Endothelial cell of umbilical vein (primary cell): ENCODE measurements at regions not wholly inside any gene's neighbourhood (a gene's known extent, or its start where the extent isn't known, plus 50 kb on each side); places are given as distances from the start of the nearest gene placed in this dataset.

Experiments
- BruUV-seq: library from RNA; stranded (reverse); fragments of 400-500 nt; replicated peaks from 2 replicates; lab custom pipeline; 2021; lab: Mats Ljungman, UMichigan
- CTCF ChIA-PET: fragments of 300-600, 350-600 bp; sonication (Branson Sonifier 250); formaldehyde crosslinking; loops from one replicate; lab custom pipeline; 2021; ENCODE audit warnings: antibody characterized with exemption, inconsistent platforms; lab: Charles Lee
- POLR2A ChIA-PET: fragments of 300-600, 350-600 bp; sonication (Branson Sonifier 250); formaldehyde crosslinking; loops from one replicate; lab custom pipeline; 2021; ENCODE audit warnings: antibody characterized with exemption, inconsistent platforms; lab: Charles Lee
- DNase-seq: peaks from one replicate; pipeline ENCODE4 v3.0.0-alpha.2; 2011; ENCODE audit warnings: low read depth, low spot score
- FAIRE-seq: peaks from 2 replicates; lab custom pipeline; 2011; peaks lifted over from hg19 to GRCh38; lab: Jason Lieb, UNC
- H2AFZ ChIP-seq: 2 replicates; pipeline ENCODE4 v1.6.0; 2012; ENCODE audit warnings: low read depth, low read length, control low read depth, inconsistent platforms
- H3K27ac ChIP-seq: 2 replicates; pipeline ENCODE4 v1.5.1; 2011; ENCODE audit warnings: low read depth, mild to moderate bottlenecking, control low read depth, low read length, moderate library complexity; ENCODE audit not compliant: insufficient read depth
- H3K27me3 ChIP-seq, 2 experiments: 2 replicates each; pipeline versions ENCODE4 v1.6.0 to v1.6.1; 2011; ENCODE audit warnings: low read length in 2 of 2, mixed read lengths in 1 of 2; ENCODE audit not compliant: control insufficient read depth in 2 of 2, insufficient read depth in 2 of 2
- H3K36me3 ChIP-seq, 2 experiments: 2 replicates in 1 of 2; 3 replicates in 1 of 2; pipeline ENCODE4 v1.5.1; 2011; ENCODE audit warnings: low read length in 2 of 2, mild to moderate bottlenecking in 1 of 2, moderate library complexity in 1 of 2; ENCODE audit not compliant: control insufficient read depth in 2 of 2, insufficient read depth in 2 of 2; ENCODE audit errors: extremely low read depth in 1 of 2
- H3K4me1 ChIP-seq: 3 replicates; pipeline ENCODE4 v1.5.1; 2011; ENCODE audit warnings: mild to moderate bottlenecking, low read length; ENCODE audit not compliant: control insufficient read depth, insufficient read depth; ENCODE audit errors: extremely low read depth
- H3K4me2 ChIP-seq: 2 replicates; pipeline ENCODE4 v1.6.1; 2011; ENCODE audit warnings: low read length, control low read depth, mixed read lengths; ENCODE audit not compliant: insufficient read depth
- H3K4me3 ChIP-seq, 3 experiments: fragments of 200-600 bp in 1 of 3; sonication (generic), shearing (Covaris generic) in 1 of 3; replicated peaks in 1 of 3; 2 replicates each; pipeline ENCODE4 v1.5.1; 2011 to 2016; ENCODE audit warnings: control low read depth in 3 of 3, low read length in 3 of 3, mild to moderate bottlenecking in 2 of 3, inconsistent platforms in 1 of 3, low read depth in 1 of 3, moderate library complexity in 1 of 3; ENCODE audit not compliant: insufficient read depth in 1 of 3
- H3K79me2 ChIP-seq: 2 replicates; pipeline ENCODE4 v1.6.0; 2012; ENCODE audit warnings: low read length, inconsistent platforms; ENCODE audit not compliant: control insufficient read depth, insufficient read depth
- H3K9ac ChIP-seq: replicated peaks from 2 replicates; pipeline ENCODE3; 2011; ENCODE audit warnings: low read length, control low read depth; ENCODE audit not compliant: insufficient read depth; ENCODE audit errors: extremely low read depth
- H3K9me1 ChIP-seq: replicated peaks from 3 replicates; pipeline ENCODE4 v1.6.0; 2011; ENCODE audit warnings: mild to moderate bottlenecking, low read length; ENCODE audit not compliant: control insufficient read depth, insufficient read depth; ENCODE audit errors: extremely low read depth
- H3K9me3 ChIP-seq: replicated peaks from 2 replicates; pipeline ENCODE4 v1.5.1; 2012; ENCODE audit warnings: low read length, inconsistent platforms; ENCODE audit not compliant: control insufficient read depth, insufficient read depth
- H4K20me1 ChIP-seq: replicated peaks from 2 replicates; pipeline ENCODE3; 2011; ENCODE audit warnings: mild to moderate bottlenecking, low read length; ENCODE audit not compliant: control insufficient read depth, insufficient read depth; ENCODE audit errors: extremely low read depth
- EZH2 ChIP-seq: IDR thresholded peaks from 2 replicates; pipeline ENCODE4 v1.6.1; 2012; ENCODE audit warnings: borderline replicate concordance, low read depth, mild to moderate bottlenecking, moderate library complexity, low read length, inconsistent platforms; ENCODE audit not compliant: severe bottlenecking
- FOS ChIP-seq: IDR thresholded peaks from 2 replicates; pipeline ENCODE4 v1.6.1; 2011; ENCODE audit warnings: mild to moderate bottlenecking, low read length, moderate library complexity, borderline replicate concordance; ENCODE audit not compliant: insufficient read depth
- GATA2 ChIP-seq: IDR thresholded peaks from 2 replicates; pipeline ENCODE4 v1.7.0; 2011; ENCODE audit warnings: low read depth, mild to moderate bottlenecking, moderate library complexity, mixed read lengths, low read length; ENCODE audit not compliant: insufficient read length, insufficient read depth
- JUN ChIP-seq: IDR thresholded peaks from 2 replicates; pipeline ENCODE4 v1.6.1; 2011; ENCODE audit warnings: borderline replicate concordance, low read depth; ENCODE audit not compliant: insufficient read length, insufficient read depth
- MYC ChIP-seq: IDR thresholded peaks from one replicate; pipeline ENCODE4 v1.6.1; 2011; ENCODE audit warnings: mild to moderate bottlenecking, low read depth, low read length
- POLR2A ChIP-seq: IDR thresholded peaks from 2 replicates; pipeline ENCODE4 v1.6.1; 2012; ENCODE audit warnings: low read depth, mild to moderate bottlenecking, control low read depth, low read length
- POLR2AphosphoS5 ChIP-seq: IDR thresholded peaks from 2 replicates; pipeline ENCODE4 v1.6.1; 2012; ENCODE audit warnings: low read depth, mild to moderate bottlenecking, control low read depth, low read length, moderate library complexity; ENCODE audit not compliant: insufficient read depth
- dilution Hi-C: fragments of 300-500 bp; cut with MboI; formaldehyde crosslinking; loops from one replicate; pipeline ENCODE4 v1.15.0; 2019; ENCODE audit warnings: low sequenced_read_pairs; ENCODE audit not compliant: extremely low pct_ligation_motif_present
- intact Hi-C: fragments of 100-400 bp; cut with micrococcal nuclease; formaldehyde crosslinking; loops from one replicate; pipeline ENCODE4 v1.10.0; 2022
- TF ChIP-seq, protein P1 (sequence below), 2 donors: IDR thresholded peaks; 1 replicate in 1 of 2; 2 replicates in 1 of 2; pipeline ENCODE4 v1.5.1; 2011; ENCODE audit warnings: low read length in 2 of 2, mild to moderate bottlenecking in 2 of 2, moderate library complexity in 2 of 2, control low read depth in 1 of 2, inconsistent platforms in 1 of 2, low read depth in 1 of 2; ENCODE audit not compliant: insufficient read depth in 1 of 2; ENCODE audit errors: extremely low read depth in 1 of 2
- TF ChIP-seq, protein P2 (sequence below): IDR thresholded peaks from 2 replicates; pipeline ENCODE4 v1.6.1; 2011; ENCODE audit not compliant: insufficient read depth, insufficient read length

DNA sequence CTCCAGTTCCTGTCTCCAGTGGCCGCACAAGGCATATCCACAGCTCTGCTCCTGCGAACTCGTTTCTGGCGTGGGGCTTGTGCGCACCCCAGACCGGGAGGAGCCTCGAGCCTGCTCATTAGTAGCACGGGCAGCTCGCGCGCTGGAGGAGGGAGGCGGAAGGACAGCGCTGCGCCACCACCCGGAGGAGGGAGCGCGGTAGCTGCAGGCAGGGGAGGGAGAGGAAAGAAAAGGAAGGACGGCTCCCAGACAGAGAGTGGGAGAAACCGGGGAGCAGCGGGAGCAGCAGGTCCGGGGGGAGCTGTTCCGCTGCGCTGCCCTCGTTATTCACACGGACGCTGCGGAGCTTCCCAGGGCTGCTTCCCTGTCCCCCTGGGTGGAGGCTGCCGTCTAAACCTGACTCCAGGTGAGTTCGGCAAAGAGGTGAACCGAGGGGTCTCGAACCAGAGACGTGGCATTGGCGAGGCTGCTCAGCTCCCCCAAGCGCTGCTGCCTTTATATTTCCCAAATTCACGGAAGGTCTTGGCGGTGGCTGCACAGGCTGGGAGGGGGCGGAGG is 121.3 kb upstream of the ZNF717 start:
- FAIRE-seq = no peak
- BruUV-seq = no TSS peak
- no peaks in the 10 kb centered on the region for H3K79me2 ChIP-seq
- ChIA-PET POLR2A (no interaction called here), CTCF (no interaction called here)
- H3K9me3 ChIP-seq = no peaks in the 10 kb centered on the region
- dilution Hi-C loops = no loop called here
- H3K36me3 ChIP-seq = no peaks in the 10 kb centered on the region
- no peak overlapping the region for H3K9ac ChIP-seq
- H4K20me1 ChIP-seq = no peaks in the 10 kb centered on the region
- intact Hi-C loops = no loop called here
- no peak overlapping the region for H2AFZ ChIP-seq
- no peaks in the 10 kb centered on the region for H3K4me1 ChIP-seq
- TF ChIP-seq EZH2 (no peak), POLR2A (no peak), MYC (no peak), GATA2 (no peak), FOS (no peak), JUN (no peak), POLR2AphosphoS5 (no peak)
- TF ChIP-seq, protein P1, sequence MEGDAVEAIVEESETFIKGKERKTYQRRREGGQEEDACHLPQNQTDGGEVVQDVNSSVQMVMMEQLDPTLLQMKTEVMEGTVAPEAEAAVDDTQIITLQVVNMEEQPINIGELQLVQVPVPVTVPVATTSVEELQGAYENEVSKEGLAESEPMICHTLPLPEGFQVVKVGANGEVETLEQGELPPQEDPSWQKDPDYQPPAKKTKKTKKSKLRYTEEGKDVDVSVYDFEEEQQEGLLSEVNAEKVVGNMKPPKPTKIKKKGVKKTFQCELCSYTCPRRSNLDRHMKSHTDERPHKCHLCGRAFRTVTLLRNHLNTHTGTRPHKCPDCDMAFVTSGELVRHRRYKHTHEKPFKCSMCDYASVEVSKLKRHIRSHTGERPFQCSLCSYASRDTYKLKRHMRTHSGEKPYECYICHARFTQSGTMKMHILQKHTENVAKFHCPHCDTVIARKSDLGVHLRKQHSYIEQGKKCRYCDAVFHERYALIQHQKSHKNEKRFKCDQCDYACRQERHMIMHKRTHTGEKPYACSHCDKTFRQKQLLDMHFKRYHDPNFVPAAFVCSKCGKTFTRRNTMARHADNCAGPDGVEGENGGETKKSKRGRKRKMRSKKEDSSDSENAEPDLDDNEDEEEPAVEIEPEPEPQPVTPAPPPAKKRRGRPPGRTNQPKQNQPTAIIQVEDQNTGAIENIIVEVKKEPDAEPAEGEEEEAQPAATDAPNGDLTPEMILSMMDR (IDR thresholded peaks at IDR 0.05; ENCODE audit: extremely low read depth in 1 of 2, insufficient read depth in 1 of 2, low read depth in 1 of 2, low read length in 2 of 2) = no peak
- TF ChIP-seq, protein P2, sequence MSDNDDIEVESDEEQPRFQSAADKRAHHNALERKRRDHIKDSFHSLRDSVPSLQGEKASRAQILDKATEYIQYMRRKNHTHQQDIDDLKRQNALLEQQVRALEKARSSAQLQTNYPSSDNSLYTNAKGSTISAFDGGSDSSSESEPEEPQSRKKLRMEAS = no peak
- no peak overlapping the region for H3K4me3 ChIP-seq
- H3K27me3 ChIP-seq = no peaks in the 10 kb centered on the region
- H3K4me2 ChIP-seq = no peak overlapping the region
- H3K9me1 ChIP-seq = no peaks in the 10 kb centered on the region
- DNase-seq = no peak
- no peak overlapping the region for H3K27ac ChIP-seq
